ENCODE measurements at regions not wholly inside any gene's neighbourhood (a gene's known extent, or its start where the extent isn't known, plus 50 kb on each side); places are given as distances from the start of the nearest gene placed in this dataset.
"Not testable (repeated sequence)": the region's sequence is repeated elsewhere in the genome, so short reads cannot be mapped to it uniquely, and the experiment has no call there.

DNA sequence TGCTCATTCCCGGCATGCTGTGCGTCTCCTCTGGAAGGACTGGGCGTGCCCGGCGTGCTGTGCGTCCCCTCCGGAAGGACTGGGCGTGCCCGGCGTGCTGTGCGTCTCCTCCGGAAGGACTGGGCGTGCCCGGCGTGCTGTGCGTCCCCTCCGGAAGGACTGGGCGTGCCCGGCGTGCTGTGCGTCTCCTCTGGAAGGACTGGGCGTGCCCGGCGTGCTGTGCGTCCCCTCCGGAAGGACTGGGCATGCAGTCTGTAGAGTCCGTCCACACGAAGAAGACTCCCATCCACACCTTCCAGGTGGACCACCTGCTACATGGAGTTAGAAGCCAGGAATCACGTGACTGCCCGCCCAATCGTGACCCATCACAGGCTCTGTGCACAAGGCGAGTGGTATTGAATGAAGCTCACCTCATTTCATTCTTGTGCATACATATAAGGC, 577.7 kb upstream of the ADARB2 start:
- TF ChIP-seq, protein P1, sequence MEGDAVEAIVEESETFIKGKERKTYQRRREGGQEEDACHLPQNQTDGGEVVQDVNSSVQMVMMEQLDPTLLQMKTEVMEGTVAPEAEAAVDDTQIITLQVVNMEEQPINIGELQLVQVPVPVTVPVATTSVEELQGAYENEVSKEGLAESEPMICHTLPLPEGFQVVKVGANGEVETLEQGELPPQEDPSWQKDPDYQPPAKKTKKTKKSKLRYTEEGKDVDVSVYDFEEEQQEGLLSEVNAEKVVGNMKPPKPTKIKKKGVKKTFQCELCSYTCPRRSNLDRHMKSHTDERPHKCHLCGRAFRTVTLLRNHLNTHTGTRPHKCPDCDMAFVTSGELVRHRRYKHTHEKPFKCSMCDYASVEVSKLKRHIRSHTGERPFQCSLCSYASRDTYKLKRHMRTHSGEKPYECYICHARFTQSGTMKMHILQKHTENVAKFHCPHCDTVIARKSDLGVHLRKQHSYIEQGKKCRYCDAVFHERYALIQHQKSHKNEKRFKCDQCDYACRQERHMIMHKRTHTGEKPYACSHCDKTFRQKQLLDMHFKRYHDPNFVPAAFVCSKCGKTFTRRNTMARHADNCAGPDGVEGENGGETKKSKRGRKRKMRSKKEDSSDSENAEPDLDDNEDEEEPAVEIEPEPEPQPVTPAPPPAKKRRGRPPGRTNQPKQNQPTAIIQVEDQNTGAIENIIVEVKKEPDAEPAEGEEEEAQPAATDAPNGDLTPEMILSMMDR (IDR thresholded peaks at IDR 0.05), result not testable (repeated sequence)
- not testable (repeated sequence) for TF ChIP-seq POLR2A (IDR thresholded peaks at IDR 0.05)
